ENCODE measurements at regions not wholly inside any gene's neighbourhood (a gene's known extent, or its start where the extent isn't known, plus 50 kb on each side); places are given as distances from the start of the nearest gene placed in this dataset.

- TF ChIP-seq EZH2phosphoT487 (IDR thresholded peaks at IDR 0.05; ENCODE audit: low read depth, severe bottlenecking, unreplicated experiment), result no peak
- TF ChIP-seq EZH2 (IDR thresholded peaks at IDR 0.05; ENCODE audit: borderline replicate concordance), result no peak
- TF ChIP-seq, protein P1, sequence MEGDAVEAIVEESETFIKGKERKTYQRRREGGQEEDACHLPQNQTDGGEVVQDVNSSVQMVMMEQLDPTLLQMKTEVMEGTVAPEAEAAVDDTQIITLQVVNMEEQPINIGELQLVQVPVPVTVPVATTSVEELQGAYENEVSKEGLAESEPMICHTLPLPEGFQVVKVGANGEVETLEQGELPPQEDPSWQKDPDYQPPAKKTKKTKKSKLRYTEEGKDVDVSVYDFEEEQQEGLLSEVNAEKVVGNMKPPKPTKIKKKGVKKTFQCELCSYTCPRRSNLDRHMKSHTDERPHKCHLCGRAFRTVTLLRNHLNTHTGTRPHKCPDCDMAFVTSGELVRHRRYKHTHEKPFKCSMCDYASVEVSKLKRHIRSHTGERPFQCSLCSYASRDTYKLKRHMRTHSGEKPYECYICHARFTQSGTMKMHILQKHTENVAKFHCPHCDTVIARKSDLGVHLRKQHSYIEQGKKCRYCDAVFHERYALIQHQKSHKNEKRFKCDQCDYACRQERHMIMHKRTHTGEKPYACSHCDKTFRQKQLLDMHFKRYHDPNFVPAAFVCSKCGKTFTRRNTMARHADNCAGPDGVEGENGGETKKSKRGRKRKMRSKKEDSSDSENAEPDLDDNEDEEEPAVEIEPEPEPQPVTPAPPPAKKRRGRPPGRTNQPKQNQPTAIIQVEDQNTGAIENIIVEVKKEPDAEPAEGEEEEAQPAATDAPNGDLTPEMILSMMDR (IDR thresholded peaks at IDR 0.05; ENCODE audit: poor library complexity), result no peak
Observed at GRCh38 chr4:33316033-33316432, 2595.9 kb downstream of the PCDH7 start.

GRCh38 chr4:33316578-33316977, 2596.4 kb downstream of the PCDH7 start:
- no peak overlapping the region for H3K4me3 ChIP-seq
- TF ChIP-seq, protein P1 (IDR thresholded peaks at IDR 0.05; ENCODE audit: poor library complexity), result no peak
- no peak for TF ChIP-seq EZH2 (IDR thresholded peaks at IDR 0.05; ENCODE audit: borderline replicate concordance)
- no peak for TF ChIP-seq EZH2phosphoT487 (IDR thresholded peaks at IDR 0.05; ENCODE audit: low read depth, severe bottlenecking, unreplicated experiment)
- no peaks in the 10 kb centered on the region for H3K79me2 ChIP-seq
- H2AFZ ChIP-seq, result no peak overlapping the region
- no peaks in the 10 kb centered on the region for H3K27me3 ChIP-seq
- WGBS (ENCODE audit: low lambda C conversion rate, missing lambda C conversion rate), result 92% methylated on average over 3 of the region's 3 CpGs
- no peak overlapping the region for H3K4me2 ChIP-seq
- no peaks in the 10 kb centered on the region for H3K36me3 ChIP-seq (replicated peaks; ENCODE audit: insufficient read depth, low read depth)
- H3K9me2 ChIP-seq (replicated peaks; ENCODE audit: insufficient read depth), result no peaks in the 10 kb centered on the region
- no peak for DNase-seq (ENCODE audit: low spot score)
- no peak overlapping the region for H3K27ac ChIP-seq
- H4K20me1 ChIP-seq (ENCODE audit: insufficient read depth, poor library complexity, severe bottlenecking), result no peaks in the 10 kb centered on the region
- H3K9me3 ChIP-seq (ENCODE audit: low read depth), result no peaks in the 10 kb centered on the region
- H3K4me1 ChIP-seq (ENCODE audit: insufficient read depth), result no peaks in the 10 kb centered on the region

More at GRCh38 chr4:33316033-33316432, 2595.9 kb downstream of the PCDH7 start:
- no peaks in the 10 kb centered on the region for H3K27me3 ChIP-seq
- no peaks in the 10 kb centered on the region for H3K36me3 ChIP-seq (replicated peaks; ENCODE audit: insufficient read depth, low read depth)
- H3K4me1 ChIP-seq (ENCODE audit: insufficient read depth), result no peaks in the 10 kb centered on the region
- no peak overlapping the region for H3K4me3 ChIP-seq
- WGBS (ENCODE audit: low lambda C conversion rate, missing lambda C conversion rate), result 91% methylated on average over 2 of the region's 2 CpGs
- no peaks in the 10 kb centered on the region for H4K20me1 ChIP-seq (ENCODE audit: insufficient read depth, poor library complexity, severe bottlenecking)
- no peak overlapping the region for H2AFZ ChIP-seq
- H3K27ac ChIP-seq, result no peak overlapping the region
- DNase-seq (ENCODE audit: low spot score), result no peak
- H3K4me2 ChIP-seq, result no peak overlapping the region
- no peaks in the 10 kb centered on the region for H3K79me2 ChIP-seq
- no peaks in the 10 kb centered on the region for H3K9me2 ChIP-seq (replicated peaks; ENCODE audit: insufficient read depth)
- no peaks in the 10 kb centered on the region for H3K9me3 ChIP-seq (ENCODE audit: low read depth)

- Histone ChIP-seq H3K36me3 (replicated peaks; ENCODE audit: insufficient read depth, low read depth) (no peaks in the 10 kb centered on the region), H3K4me1 (ENCODE audit: insufficient read depth) (no peaks in the 10 kb centered on the region), H3K79me2 (no peaks in the 10 kb centered on the region), H4K20me1 (ENCODE audit: insufficient read depth, poor library complexity, severe bottlenecking) (no peaks in the 10 kb centered on the region), H3K27ac (no peak overlapping the region), H3K9me3 (ENCODE audit: low read depth) (no peaks in the 10 kb centered on the region), H3K27me3 (no peaks in the 10 kb centered on the region), H3K9me2 (replicated peaks; ENCODE audit: insufficient read depth) (no peaks in the 10 kb centered on the region), H3K4me2 (no peak overlapping the region), H3K4me3 (no peak overlapping the region), H2AFZ (no peak overlapping the region)
- no peak for DNase-seq (ENCODE audit: low spot score)
- 83% methylated on average over 1 of the region's 1 CpG for WGBS (ENCODE audit: low lambda C conversion rate, missing lambda C conversion rate)
- TF ChIP-seq EZH2 (IDR thresholded peaks at IDR 0.05; ENCODE audit: borderline replicate concordance) (no peak), EZH2phosphoT487 (IDR thresholded peaks at IDR 0.05; ENCODE audit: low read depth, severe bottlenecking, unreplicated experiment) (no peak)
- TF ChIP-seq, protein P1 (IDR thresholded peaks at IDR 0.05; ENCODE audit: poor library complexity), result no peak
Observed at GRCh38 chr4:33323393-33323792, 2603.2 kb downstream of the PCDH7 start.

- no peaks in the 10 kb centered on the region for H3K36me3 ChIP-seq (replicated peaks; ENCODE audit: insufficient read depth, low read depth)
- DNase-seq (ENCODE audit: low spot score), result no peak
- no peaks in the 10 kb centered on the region for H3K4me1 ChIP-seq (ENCODE audit: insufficient read depth)
- no peaks in the 10 kb centered on the region for H4K20me1 ChIP-seq (ENCODE audit: insufficient read depth, poor library complexity, severe bottlenecking)
- H3K9me3 ChIP-seq (ENCODE audit: low read depth), result peaks cover 7% of the 10 kb centered on the region
- no peak overlapping the region for H2AFZ ChIP-seq
- TF ChIP-seq EZH2 (IDR thresholded peaks at IDR 0.05; ENCODE audit: borderline replicate concordance), result no peak
- no peak for TF ChIP-seq EZH2phosphoT487 (IDR thresholded peaks at IDR 0.05; ENCODE audit: low read depth, severe bottlenecking, unreplicated experiment)
- TF ChIP-seq, protein P1 (IDR thresholded peaks at IDR 0.05; ENCODE audit: poor library complexity), result no peak
- no peak overlapping the region for H3K4me3 ChIP-seq
- 79% methylated on average over 2 of the region's 2 CpGs for WGBS (ENCODE audit: low lambda C conversion rate, missing lambda C conversion rate)
- H3K27ac ChIP-seq, result no peak overlapping the region
- no peaks in the 10 kb centered on the region for H3K9me2 ChIP-seq (replicated peaks; ENCODE audit: insufficient read depth)
- no peaks in the 10 kb centered on the region for H3K27me3 ChIP-seq
- no peaks in the 10 kb centered on the region for H3K79me2 ChIP-seq
- H3K4me2 ChIP-seq, result no peak overlapping the region
Observed at GRCh38 chr4:33334416-33334815, 2614.2 kb downstream of the PCDH7 start.
